22Rv1 (cell line): ENCODE measurements at regions not wholly inside any gene's neighbourhood (a gene's known extent, or its start where the extent isn't known, plus 50 kb on each side); places are given as distances from the start of the nearest gene placed in this dataset.

ENCODE experiments used
- CTCF ChIP-seq: fragments of 450-650 bp; IDR thresholded peaks from 2 replicates; pipeline ENCODE4 v1.5.1; 2017; ENCODE audit warnings: mild to moderate bottlenecking
- ZFX ChIP-seq: fragments of 450-650 bp; IDR thresholded peaks from 2 replicates; pipeline ENCODE4 v1.6.1; 2017; ENCODE audit warnings: antibody characterized with exemption, borderline replicate concordance

DNA sequence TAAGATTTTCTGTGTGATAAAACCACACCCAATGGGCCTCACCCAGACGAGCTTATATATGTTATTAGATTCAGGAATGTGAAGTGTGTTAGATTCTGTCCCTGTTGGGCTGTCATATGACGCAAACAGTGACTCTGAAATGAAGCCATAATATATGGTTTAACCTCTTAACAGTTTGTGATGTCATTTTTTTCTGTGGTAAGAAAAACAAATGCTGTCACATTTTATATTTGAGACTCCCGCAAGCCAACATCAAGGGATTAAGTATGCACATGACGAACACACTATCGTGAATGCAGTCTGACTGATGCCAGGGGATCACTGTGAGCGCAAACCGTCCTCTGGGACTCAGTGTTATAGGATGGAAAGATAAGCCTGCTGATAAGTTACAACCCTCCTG lies 321.7 kb downstream of the SH3GL2 start:
- no peak for TF ChIP-seq CTCF
- no peak for TF ChIP-seq ZFX
